ENCODE measurements at regions not wholly inside any gene's neighbourhood (a gene's known extent, or its start where the extent isn't known, plus 50 kb on each side); places are given as distances from the start of the nearest gene placed in this dataset.
A peak's percentile ranks its signal among the peaks of the same experiment; 100 is the strongest.

GRCh38 chr18:76570856-76571255, 75.8 kb upstream of the ZNF516 start:
- intact Hi-C loops (cut with DNase I), result no loop called here
- H3K4me3 ChIP-seq, result no peak overlapping the region
- no peaks in the 10 kb centered on the region for H3K36me3 ChIP-seq
- no peak for DNase-seq
- no peaks in the 10 kb centered on the region for H3K27me3 ChIP-seq
- TF ChIP-seq CTCF (IDR thresholded peaks at IDR 0.05) (no peak), POLR2A (IDR thresholded peaks at IDR 0.05) (no peak)
- no peak overlapping the region for H3K27ac ChIP-seq
- ATAC-seq, result no peak
- WGBS (ENCODE audit: insufficient coverage, low coverage, low lambda C conversion rate, missing lambda C conversion rate), result 100% methylated on average over 3 of the region's 3 CpGs
- H3K4me1 ChIP-seq, result peaks cover 0 to 5% (median 2%) of the 10 kb centered on the region in 4 donors
- no peaks in the 10 kb centered on the region for H3K9me3 ChIP-seq

DNA sequence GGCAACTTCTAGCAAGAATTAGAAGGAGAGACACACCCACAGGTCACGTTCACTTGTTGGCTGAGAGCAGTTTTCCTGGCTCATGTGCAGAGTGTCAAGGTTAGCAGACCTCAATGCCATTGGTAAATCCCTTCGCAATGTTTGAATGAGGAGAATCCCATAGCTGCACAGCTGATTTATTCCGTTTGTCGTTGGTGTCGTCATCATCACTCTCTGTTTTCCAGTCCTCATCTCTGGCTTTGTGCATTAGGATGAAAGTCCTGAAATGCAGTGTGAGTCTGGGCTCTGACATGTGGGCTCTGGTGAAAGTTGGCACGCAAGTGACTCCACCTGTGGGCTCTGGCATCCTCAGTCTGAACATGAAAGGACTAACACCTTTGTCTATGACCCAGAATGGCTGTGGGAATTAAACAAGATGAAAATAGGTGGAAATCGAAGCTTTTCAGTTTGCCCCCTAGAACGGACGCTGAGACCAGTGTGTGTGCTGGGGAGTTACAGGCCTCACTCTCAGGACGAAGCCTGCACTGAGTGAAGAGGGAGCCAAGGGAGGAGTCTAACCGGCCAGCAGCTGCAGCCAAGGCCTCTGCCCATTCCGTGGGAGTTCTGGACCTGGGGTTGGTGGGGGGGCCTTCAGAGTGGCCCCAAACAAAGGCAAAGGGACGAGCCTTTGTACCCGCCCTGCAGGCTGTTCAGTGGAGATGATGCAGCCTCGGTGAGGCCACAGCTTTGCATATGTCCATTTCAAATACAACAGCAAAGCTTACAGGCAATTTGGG, 74.8 kb upstream of the ZNF516 start:
- ATAC-seq, result no peak
- H3K27ac ChIP-seq, result no peak overlapping the region
- H3K36me3 ChIP-seq, result no peaks in the 10 kb centered on the region

GRCh38 chr18:76568731-76569130, 73.7 kb upstream of the ZNF516 start:
- DNase-seq, result no peak
- no peaks in the 10 kb centered on the region for H3K9me3 ChIP-seq
- no peaks in the 10 kb centered on the region for H3K36me3 ChIP-seq
- TF ChIP-seq POLR2A (IDR thresholded peaks at IDR 0.05) (no peak), CTCF (IDR thresholded peaks at IDR 0.05) (no peak)
- H3K4me1 ChIP-seq, result peaks cover 0 to 11% (median 2%) of the 10 kb centered on the region in 4 donors
- WGBS (ENCODE audit: insufficient coverage, low coverage, low lambda C conversion rate, missing lambda C conversion rate), result 88% methylated on average over 1 of the region's 1 CpG
- no peaks in the 10 kb centered on the region for H3K27me3 ChIP-seq
- ATAC-seq, result no peak
- no peak overlapping the region for H3K27ac ChIP-seq
- intact Hi-C loops (cut with DNase I), result no loop called here
- no peak overlapping the region for H3K4me3 ChIP-seq

More for the DNA sequence above, 74.8 kb upstream of the ZNF516 start:
- TF ChIP-seq CTCF (IDR thresholded peaks at IDR 0.05) (no peak), POLR2A (IDR thresholded peaks at IDR 0.05) (no peak)
- WGBS (ENCODE audit: insufficient coverage, low coverage, low lambda C conversion rate, missing lambda C conversion rate), result 83% methylated on average over 7 of the region's 15 CpGs
- DNase-seq, result no peak
- Histone ChIP-seq H3K9me3 (no peaks in the 10 kb centered on the region), H3K4me1 (peaks cover 0 to 7% (median 2%) of the 10 kb centered on the region in 4 donors), H3K27me3 (no peaks in the 10 kb centered on the region), H3K4me3 (no peak overlapping the region)
- intact Hi-C loops (cut with DNase I), result no loop called here

- intact Hi-C loops (cut with DNase I), result no loop called here
- Histone ChIP-seq H3K4me3 (no peak overlapping the region), H3K36me3 (no peaks in the 10 kb centered on the region), H3K4me1 (peaks cover 0 to 7% (median under 1%) of the 10 kb centered on the region in 4 donors), H3K27ac (no peak overlapping the region), H3K27me3 (no peaks in the 10 kb centered on the region), H3K9me3 (no peaks in the 10 kb centered on the region)
- no peak for TF ChIP-seq POLR2A (IDR thresholded peaks at IDR 0.05)
- TF ChIP-seq CTCF (IDR thresholded peaks at IDR 0.05), result no peak
- 60% methylated on average over 1 of the region's 13 CpGs for WGBS (ENCODE audit: insufficient coverage, low coverage, low lambda C conversion rate, missing lambda C conversion rate)
- no peak for DNase-seq
- ATAC-seq, result peak in 3 of 4 donors; percentile 38 to 59 (median 43)
Measured at GRCh38 chr18:76567835-76568445, 72.9 kb upstream of the ZNF516 start.

All from right lobe of liver (tissue), 6 donors.